ENCODE measurements at regions not wholly inside any gene's neighbourhood (a gene's known extent, or its start where the extent isn't known, plus 50 kb on each side); places are given as distances from the start of the nearest gene placed in this dataset.
"Not testable (repeated sequence)": the region's sequence is repeated elsewhere in the genome, so short reads cannot be mapped to it uniquely, and the experiment has no call there.

DNA sequence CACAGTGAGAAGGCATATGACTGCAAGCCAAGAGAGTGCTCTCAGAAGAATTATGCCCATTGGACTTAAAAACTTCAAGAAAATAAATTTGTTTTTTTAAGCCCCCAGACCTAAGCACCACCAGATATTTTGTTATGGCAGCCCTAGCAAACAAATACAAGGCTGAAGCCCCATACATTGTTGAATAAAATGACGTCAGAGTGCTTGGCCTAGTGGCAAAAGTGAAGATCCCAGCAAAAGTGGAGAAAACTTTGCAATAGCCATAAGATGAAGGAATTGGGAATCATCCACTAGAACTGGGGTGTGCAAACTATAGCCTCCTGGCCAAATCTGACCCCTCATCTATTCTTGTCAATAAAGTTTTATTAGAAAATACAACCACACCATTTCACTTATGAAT lies 517.5 kb downstream of the IRS1 start:
- ChIA-PET POLR2A (ENCODE audit: partially characterized antibody) (no interaction called here), CTCF (ENCODE audit: partially characterized antibody) (no interaction called here)
- Mint-ChIP-seq H3K9me3 (peaks cover 0 to 4% (median 0%) of the 10 kb centered on the region in 8 donors), H3K4me1 (no peaks in the 10 kb centered on the region), H3K27ac (no peak overlapping the region), H3K36me3 (no peaks in the 10 kb centered on the region), H3K4me3 (no peak overlapping the region), H3K27me3 (peaks cover 6 to 9% of the 10 kb centered on the region in 2 donors)
- Histone ChIP-seq H3K36me3 (ENCODE audit: insufficient read depth, low read length) (no peaks in the 10 kb centered on the region), H3K9me3 (ENCODE audit: control insufficient read depth in 1 of 2, low read length in 2 of 2) (no peaks in the 10 kb centered on the region), H3K27ac (ENCODE audit: low read depth, low read length) (no peak overlapping the region), H3K27me3 (ENCODE audit: insufficient read depth, low read length) (no peaks in the 10 kb centered on the region), H3K4me1 (ENCODE audit: insufficient read depth, low read length) (no peaks in the 10 kb centered on the region), H3K4me3 (ENCODE audit: low read length in 2 of 2) (no peak overlapping the region)
- no peak for DNase-seq
- intact Hi-C loops (cut with micrococcal nuclease): no loop called here

DNA sequence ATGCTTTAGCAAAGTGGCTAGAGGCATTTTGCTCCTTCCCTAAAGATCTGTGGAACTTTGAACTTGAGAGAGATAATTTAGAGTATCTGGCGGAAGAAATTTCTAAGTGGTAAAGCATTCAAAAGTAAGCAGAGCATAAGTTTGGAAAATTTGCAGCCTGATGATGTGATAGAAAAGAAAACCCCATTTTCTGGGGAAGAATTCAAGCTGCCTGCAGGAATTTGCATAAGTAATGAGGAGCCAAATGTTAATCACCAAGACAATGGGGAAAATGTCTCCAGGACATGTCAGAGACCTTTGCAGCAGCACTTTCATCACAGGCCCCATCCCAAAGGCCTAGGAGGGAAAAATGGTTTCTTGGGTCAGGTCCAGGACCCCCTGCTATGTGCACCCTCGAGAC lies 519.5 kb downstream of the IRS1 start:
- H3K4me3 ChIP-seq (ENCODE audit: low read length in 2 of 2); H3K4me1 ChIP-seq (ENCODE audit: insufficient read depth, low read length); H3K9me3 ChIP-seq (ENCODE audit: control insufficient read depth in 1 of 2, low read length in 2 of 2); CTCF ChIA-PET (ENCODE audit: partially characterized antibody); H3K9me3 Mint-ChIP-seq; H3K4me3 Mint-ChIP-seq; H3K27me3 Mint-ChIP-seq; DNase-seq; intact Hi-C loops (cut with micrococcal nuclease); H3K36me3 ChIP-seq (ENCODE audit: insufficient read depth, low read length); H3K27ac Mint-ChIP-seq; H3K36me3 Mint-ChIP-seq; H3K27me3 ChIP-seq (ENCODE audit: insufficient read depth, low read length); H3K27ac ChIP-seq (ENCODE audit: low read depth, low read length); H3K4me1 Mint-ChIP-seq; POLR2A ChIA-PET (ENCODE audit: partially characterized antibody): not testable (repeated sequence)

DNA sequence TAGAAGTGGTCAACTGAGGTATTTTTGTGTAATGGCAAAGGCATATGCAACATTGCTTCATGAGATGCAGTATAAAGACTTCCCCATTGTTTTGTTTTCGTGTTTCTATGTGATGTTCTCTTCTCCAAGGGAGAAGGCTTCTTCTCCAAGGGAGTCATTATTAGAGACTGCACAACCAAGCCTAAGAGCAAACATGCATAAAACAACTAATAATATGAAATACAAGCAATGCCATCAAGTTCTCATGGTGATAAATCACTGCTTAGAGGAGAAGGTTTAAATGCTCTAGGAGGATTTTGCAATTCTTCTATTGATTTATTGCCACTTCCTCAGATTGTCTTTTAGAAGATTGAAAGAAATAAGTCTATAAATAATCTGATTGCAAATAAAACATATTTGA lies 524.4 kb downstream of the IRS1 start:
- no peaks in the 10 kb centered on the region for H3K9me3 Mint-ChIP-seq
- Histone ChIP-seq H3K4me3 (ENCODE audit: low read length in 2 of 2) (no peak overlapping the region), H3K27ac (ENCODE audit: low read depth, low read length) (no peak overlapping the region), H3K9me3 (ENCODE audit: control insufficient read depth in 1 of 2, low read length in 2 of 2) (no peaks in the 10 kb centered on the region), H3K36me3 (ENCODE audit: insufficient read depth, low read length) (no peaks in the 10 kb centered on the region), H3K4me1 (ENCODE audit: insufficient read depth, low read length) (no peaks in the 10 kb centered on the region), H3K27me3 (ENCODE audit: insufficient read depth, low read length) (no peaks in the 10 kb centered on the region)
- H3K27ac Mint-ChIP-seq: no peak overlapping the region
- intact Hi-C loops (cut with micrococcal nuclease): no loop called here
- POLR2A ChIA-PET (ENCODE audit: partially characterized antibody): no interaction called here
- H3K4me3 Mint-ChIP-seq: no peak overlapping the region
- no peak for DNase-seq
- no peaks in the 10 kb centered on the region for H3K4me1 Mint-ChIP-seq
- CTCF ChIA-PET (ENCODE audit: partially characterized antibody): no interaction called here
- H3K27me3 Mint-ChIP-seq: peaks cover 7 to 9% of the 10 kb centered on the region in 2 donors
- H3K36me3 Mint-ChIP-seq: no peaks in the 10 kb centered on the region

DNA sequence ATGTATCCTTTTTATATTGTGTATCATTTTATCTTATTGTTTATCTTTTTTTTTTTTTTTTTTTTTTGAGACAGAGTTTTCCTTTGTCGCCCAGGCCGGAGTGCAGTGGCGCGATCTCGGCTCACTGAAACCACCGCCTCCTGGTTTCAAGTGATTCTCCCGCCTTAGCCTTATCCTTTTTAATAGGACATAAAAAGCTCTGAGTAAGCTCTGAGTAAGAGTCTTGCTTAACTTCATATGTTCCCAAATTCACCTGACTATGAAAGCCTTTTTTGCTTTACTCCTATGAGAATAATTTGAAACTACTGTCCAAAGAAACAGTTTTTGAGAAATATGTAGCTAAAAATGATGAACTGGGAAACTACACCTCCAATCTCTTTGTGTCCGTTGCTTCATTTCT lies 525.5 kb downstream of the IRS1 start:
- H3K27me3 ChIP-seq (ENCODE audit: insufficient read depth, low read length): no peaks in the 10 kb centered on the region
- H3K27ac ChIP-seq (ENCODE audit: low read depth, low read length): no peak overlapping the region
- Mint-ChIP-seq H3K4me3 (no peak overlapping the region), H3K27me3 (peaks cover 2 to 10% of the 10 kb centered on the region in 2 donors), H3K27ac (no peak overlapping the region), H3K9me3 (no peaks in the 10 kb centered on the region), H3K36me3 (no peaks in the 10 kb centered on the region), H3K4me1 (no peaks in the 10 kb centered on the region)
- H3K4me3 ChIP-seq (ENCODE audit: low read length in 2 of 2): no peak overlapping the region
- no peaks in the 10 kb centered on the region for H3K36me3 ChIP-seq (ENCODE audit: insufficient read depth, low read length)
- H3K9me3 ChIP-seq (ENCODE audit: control insufficient read depth in 1 of 2, low read length in 2 of 2): no peaks in the 10 kb centered on the region
- no peaks in the 10 kb centered on the region for H3K4me1 ChIP-seq (ENCODE audit: insufficient read depth, low read length)
- POLR2A ChIA-PET (ENCODE audit: partially characterized antibody): no interaction called here
- intact Hi-C loops (cut with micrococcal nuclease): no loop called here
- no peak for DNase-seq
- CTCF ChIA-PET (ENCODE audit: partially characterized antibody): no interaction called here

DNA sequence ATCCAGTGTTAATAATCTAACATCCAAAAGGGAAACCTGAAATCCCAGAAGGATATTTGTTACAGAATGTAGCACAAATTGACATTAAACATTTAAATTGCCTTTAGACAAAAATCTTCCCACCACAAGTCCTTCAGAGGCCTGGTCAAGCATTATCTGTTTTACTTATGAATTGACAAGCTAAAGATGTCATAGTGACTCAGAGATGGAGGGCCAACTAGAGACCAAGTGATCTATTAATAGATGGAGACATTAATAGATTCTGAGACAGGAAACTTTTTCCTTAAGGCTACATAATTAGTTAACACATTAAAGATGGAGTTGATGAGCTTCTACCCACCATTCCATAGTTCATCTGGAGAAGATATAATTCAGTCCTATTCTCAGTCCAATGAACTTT lies 526.2 kb downstream of the IRS1 start:
- H3K27me3 ChIP-seq (ENCODE audit: insufficient read depth, low read length): no peaks in the 10 kb centered on the region
- H3K4me3 ChIP-seq (ENCODE audit: low read length in 2 of 2): no peak overlapping the region
- no peaks in the 10 kb centered on the region for H3K4me1 ChIP-seq (ENCODE audit: insufficient read depth, low read length)
- CTCF ChIA-PET (ENCODE audit: partially characterized antibody): no interaction called here
- no peak overlapping the region for H3K27ac ChIP-seq (ENCODE audit: low read depth, low read length)
- intact Hi-C loops (cut with micrococcal nuclease): no loop called here
- Mint-ChIP-seq H3K27ac (no peak overlapping the region), H3K4me3 (no peak overlapping the region), H3K4me1 (no peaks in the 10 kb centered on the region), H3K9me3 (no peaks in the 10 kb centered on the region), H3K36me3 (no peaks in the 10 kb centered on the region), H3K27me3 (peaks cover 2 to 9% of the 10 kb centered on the region in 2 donors)
- no peak for DNase-seq
- no peaks in the 10 kb centered on the region for H3K9me3 ChIP-seq (ENCODE audit: control insufficient read depth in 1 of 2, low read length in 2 of 2)
- no peaks in the 10 kb centered on the region for H3K36me3 ChIP-seq (ENCODE audit: insufficient read depth, low read length)
- POLR2A ChIA-PET (ENCODE audit: partially characterized antibody): no interaction called here

DNA sequence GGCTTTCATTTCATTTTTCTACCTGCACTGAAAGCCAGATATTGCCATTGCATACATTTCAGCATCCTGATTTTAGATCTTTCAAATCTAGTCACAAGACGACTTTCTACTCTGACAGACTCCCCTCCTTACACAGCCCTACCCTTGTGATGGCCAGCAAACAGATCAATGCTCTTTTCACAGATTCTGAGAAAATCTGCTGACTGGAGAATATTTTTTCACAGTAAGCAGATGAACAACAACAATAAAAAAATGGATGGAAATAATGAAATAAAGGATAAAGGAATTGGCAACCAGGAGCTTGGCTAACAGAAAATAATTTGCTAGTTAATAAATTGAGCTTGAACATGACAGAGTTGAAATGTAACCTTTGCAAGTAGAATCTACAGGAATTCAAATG lies 527.2 kb downstream of the IRS1 start:
- no peaks in the 10 kb centered on the region for H3K4me1 ChIP-seq (ENCODE audit: insufficient read depth, low read length)
- Mint-ChIP-seq H3K4me1 (no peaks in the 10 kb centered on the region), H3K27ac (no peak overlapping the region), H3K9me3 (no peaks in the 10 kb centered on the region), H3K4me3 (no peak overlapping the region), H3K36me3 (no peaks in the 10 kb centered on the region), H3K27me3 (peaks cover 2 to 8% of the 10 kb centered on the region in 2 donors)
- no peak overlapping the region for H3K27ac ChIP-seq (ENCODE audit: low read depth, low read length)
- intact Hi-C loops (cut with micrococcal nuclease): no loop called here
- no peak for DNase-seq
- H3K36me3 ChIP-seq (ENCODE audit: insufficient read depth, low read length): no peaks in the 10 kb centered on the region
- H3K9me3 ChIP-seq (ENCODE audit: control insufficient read depth in 1 of 2, low read length in 2 of 2): no peaks in the 10 kb centered on the region
- no peaks in the 10 kb centered on the region for H3K27me3 ChIP-seq (ENCODE audit: insufficient read depth, low read length)
- ChIA-PET POLR2A (ENCODE audit: partially characterized antibody) (no interaction called here), CTCF (ENCODE audit: partially characterized antibody) (no interaction called here)
- no peak overlapping the region for H3K4me3 ChIP-seq (ENCODE audit: low read length in 2 of 2)

DNA sequence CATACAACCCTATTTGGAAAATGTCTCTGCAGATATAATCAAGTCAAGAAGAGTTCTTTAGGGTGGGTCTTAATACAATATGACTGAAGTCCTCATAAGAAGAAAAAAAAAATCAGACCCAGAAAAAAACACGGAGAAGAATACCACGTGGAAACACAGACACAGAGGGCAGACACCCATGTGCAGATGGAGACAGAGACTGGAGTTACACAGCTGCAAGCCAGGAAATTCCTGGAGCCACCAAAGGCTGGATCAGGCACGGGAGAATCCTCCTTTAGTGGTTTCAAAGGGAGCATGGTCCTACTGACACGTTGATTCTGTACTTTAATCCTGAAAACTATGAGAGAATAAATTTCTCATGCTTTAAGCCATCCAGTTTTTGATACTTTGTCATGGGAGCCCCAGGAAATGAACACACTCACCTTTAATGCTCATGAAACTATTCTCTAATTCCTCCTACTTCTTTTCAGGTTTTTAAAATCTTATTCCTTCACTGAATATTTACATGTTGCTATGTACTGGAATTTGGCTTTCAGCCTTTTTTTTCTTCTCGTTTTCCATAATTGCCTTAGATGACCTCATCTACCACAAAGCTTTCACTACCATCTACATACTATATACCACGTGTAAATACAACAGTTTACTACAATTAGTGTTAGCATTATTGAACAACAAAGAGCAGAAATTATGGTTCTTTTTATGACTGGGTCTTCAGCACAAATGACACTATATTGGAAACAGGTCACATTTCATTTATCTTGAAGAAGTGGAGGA lies 529.1 kb downstream of the IRS1 start:
- no peak for DNase-seq
- Mint-ChIP-seq H3K27me3 (peaks cover 2 to 8% of the 10 kb centered on the region in 2 donors), H3K36me3 (no peaks in the 10 kb centered on the region), H3K27ac (no peak overlapping the region), H3K4me1 (no peaks in the 10 kb centered on the region), H3K9me3 (no peaks in the 10 kb centered on the region), H3K4me3 (no peak overlapping the region)
- no peak overlapping the region for H3K4me3 ChIP-seq (ENCODE audit: low read length in 2 of 2)
- H3K27me3 ChIP-seq (ENCODE audit: insufficient read depth, low read length): no peaks in the 10 kb centered on the region
- CTCF ChIA-PET (ENCODE audit: partially characterized antibody): no interaction called here
- no peaks in the 10 kb centered on the region for H3K36me3 ChIP-seq (ENCODE audit: insufficient read depth, low read length)
- POLR2A ChIA-PET (ENCODE audit: partially characterized antibody): no interaction called here
- H3K4me1 ChIP-seq (ENCODE audit: insufficient read depth, low read length): no peaks in the 10 kb centered on the region
- H3K27ac ChIP-seq (ENCODE audit: low read depth, low read length): no peak overlapping the region
- intact Hi-C loops (cut with micrococcal nuclease): no loop called here
- no peaks in the 10 kb centered on the region for H3K9me3 ChIP-seq (ENCODE audit: control insufficient read depth in 1 of 2, low read length in 2 of 2)
